Kidney (tissue), 13 donors: ENCODE measurements at regions not wholly inside any gene's neighbourhood (a gene's known extent, or its start where the extent isn't known, plus 50 kb on each side); places are given as distances from the start of the nearest gene placed in this dataset.

Source experiments
- DNase-seq, 5 donors: peaks; one replicate each; pipeline ENCODE4 v3.0.0-alpha.2; 2013 to 2020
- FAIRE-seq: peaks from 2 replicates; lab custom pipeline; 2012; peaks lifted over from hg19 to GRCh38; lab: Jason Lieb, UNC
- H3K27ac ChIP-seq, 2 donors: one replicate each; pipeline ENCODE4 v1.7.0; 2013; ENCODE audit warnings: low read depth in 2 of 2, low read length in 2 of 2, inconsistent platforms in 1 of 2
- H3K27me3 ChIP-seq: one replicate; pipeline ENCODE4 v1.7.1; 2013; ENCODE audit warnings: low read length, inconsistent platforms; ENCODE audit not compliant: control insufficient read depth, insufficient read depth
- H3K36me3 ChIP-seq, 3 donors: one replicate each; pipeline versions ENCODE4 v1.7.0 to v1.7.1; 2013; ENCODE audit warnings: low read length in 3 of 3, control low read depth in 1 of 3, inconsistent platforms in 1 of 3; ENCODE audit not compliant: insufficient read depth in 3 of 3, control insufficient read depth in 2 of 3
- H3K4me1 ChIP-seq, 3 donors: one replicate each; pipeline versions ENCODE4 v1.7.0 to v1.7.1; 2013; ENCODE audit warnings: low read length in 3 of 3, inconsistent platforms in 1 of 3, low read depth in 1 of 3; ENCODE audit not compliant: control insufficient read depth in 2 of 3, insufficient read depth in 2 of 3
- H3K4me3 ChIP-seq, 3 donors: one replicate each; pipeline versions ENCODE4 v1.7.0 to v1.8.1; 2013; ENCODE audit warnings: low read length in 3 of 3, control low read depth in 1 of 3, inconsistent platforms in 1 of 3
- H3K9ac ChIP-seq, 3 donors: one replicate each; pipeline versions ENCODE4 v1.7.0 to v1.7.1; 2013; ENCODE audit warnings: low read length in 3 of 3, control low read depth in 1 of 3, inconsistent platforms in 1 of 3
- H3K9me3 ChIP-seq, 3 donors: one replicate each; pipeline versions ENCODE4 v1.7.0 to v1.7.1; 2013; ENCODE audit warnings: low read length in 3 of 3, control low read depth in 1 of 3, inconsistent platforms in 1 of 3; ENCODE audit not compliant: control insufficient read depth in 2 of 3, insufficient read depth in 1 of 3
- intact Hi-C: fragments of 100-400 bp; cut with DNase I; formaldehyde crosslinking; loops from one replicate; pipeline ENCODE4 v1.11.1; 2022
- TF ChIP-seq, protein P1 (sequence below): IDR thresholded peaks from 3 replicates; pipeline ENCODE4 v1.5.1; 2012; ENCODE audit warnings: mild to moderate bottlenecking, moderate library complexity, borderline replicate concordance; ENCODE audit not compliant: insufficient read depth; ENCODE audit errors: extremely low read depth
- donor health status: control.
- donor health status: control.
- donor health status: control.
- donor health status: control.
- donor health status: control.
- donor health status: DM: yes; HTN: yes; CAD: no.
- donor health status: Normal renal cell carcinoma (clear cell type).

DNA sequence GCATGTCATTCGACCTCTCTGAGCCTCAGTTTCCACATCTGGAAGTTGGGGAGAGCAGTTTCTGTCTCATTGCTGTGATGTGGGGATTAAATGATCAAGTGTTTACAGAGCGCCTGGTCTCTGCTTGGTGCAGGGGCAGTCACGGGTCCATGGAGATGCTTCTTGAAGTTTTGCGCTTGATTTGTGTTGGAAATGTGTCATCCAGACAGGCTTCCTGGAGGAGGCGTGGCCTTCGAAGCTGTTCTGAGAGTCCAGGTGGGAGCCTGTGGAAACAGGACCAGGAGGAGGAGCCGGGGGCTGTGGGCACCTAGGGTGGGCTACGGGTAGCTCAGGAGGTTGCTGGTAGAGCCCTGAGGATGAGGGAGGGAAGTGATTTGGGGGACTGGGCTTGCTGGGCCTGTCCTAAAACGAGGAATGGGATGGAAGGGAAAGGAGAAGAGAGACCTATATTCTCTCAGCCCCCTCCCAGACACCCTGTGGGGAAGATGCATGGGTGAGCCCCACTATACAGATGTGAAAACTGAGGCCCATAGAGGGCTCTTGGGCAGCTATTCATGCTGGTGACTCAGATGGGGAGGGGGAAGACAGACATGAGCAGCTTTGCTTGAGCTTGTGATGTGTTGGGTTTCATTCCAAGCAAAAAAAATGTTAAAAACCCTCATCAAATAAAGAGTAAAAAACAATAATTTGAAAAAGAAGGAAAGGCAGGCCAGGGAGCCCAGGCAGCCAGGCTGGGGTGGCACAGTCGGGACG is 107.2 kb upstream of the WNT4 start:
- TF ChIP-seq, protein P1, sequence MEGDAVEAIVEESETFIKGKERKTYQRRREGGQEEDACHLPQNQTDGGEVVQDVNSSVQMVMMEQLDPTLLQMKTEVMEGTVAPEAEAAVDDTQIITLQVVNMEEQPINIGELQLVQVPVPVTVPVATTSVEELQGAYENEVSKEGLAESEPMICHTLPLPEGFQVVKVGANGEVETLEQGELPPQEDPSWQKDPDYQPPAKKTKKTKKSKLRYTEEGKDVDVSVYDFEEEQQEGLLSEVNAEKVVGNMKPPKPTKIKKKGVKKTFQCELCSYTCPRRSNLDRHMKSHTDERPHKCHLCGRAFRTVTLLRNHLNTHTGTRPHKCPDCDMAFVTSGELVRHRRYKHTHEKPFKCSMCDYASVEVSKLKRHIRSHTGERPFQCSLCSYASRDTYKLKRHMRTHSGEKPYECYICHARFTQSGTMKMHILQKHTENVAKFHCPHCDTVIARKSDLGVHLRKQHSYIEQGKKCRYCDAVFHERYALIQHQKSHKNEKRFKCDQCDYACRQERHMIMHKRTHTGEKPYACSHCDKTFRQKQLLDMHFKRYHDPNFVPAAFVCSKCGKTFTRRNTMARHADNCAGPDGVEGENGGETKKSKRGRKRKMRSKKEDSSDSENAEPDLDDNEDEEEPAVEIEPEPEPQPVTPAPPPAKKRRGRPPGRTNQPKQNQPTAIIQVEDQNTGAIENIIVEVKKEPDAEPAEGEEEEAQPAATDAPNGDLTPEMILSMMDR, result no peak
- Histone ChIP-seq H3K9ac (no peak overlapping the region), H3K36me3 (no peaks in the 10 kb centered on the region), H3K9me3 (no peaks in the 10 kb centered on the region), H3K4me3 (no peak overlapping the region), H3K4me1 (no peaks in the 10 kb centered on the region), H3K27ac (no peak overlapping the region), H3K27me3 (no peaks in the 10 kb centered on the region)
- FAIRE-seq, result no peak
- DNase-seq, result peak in 2 of 5 donors; percentile 28 to 50
- intact Hi-C loops, result no loop called here

DNA sequence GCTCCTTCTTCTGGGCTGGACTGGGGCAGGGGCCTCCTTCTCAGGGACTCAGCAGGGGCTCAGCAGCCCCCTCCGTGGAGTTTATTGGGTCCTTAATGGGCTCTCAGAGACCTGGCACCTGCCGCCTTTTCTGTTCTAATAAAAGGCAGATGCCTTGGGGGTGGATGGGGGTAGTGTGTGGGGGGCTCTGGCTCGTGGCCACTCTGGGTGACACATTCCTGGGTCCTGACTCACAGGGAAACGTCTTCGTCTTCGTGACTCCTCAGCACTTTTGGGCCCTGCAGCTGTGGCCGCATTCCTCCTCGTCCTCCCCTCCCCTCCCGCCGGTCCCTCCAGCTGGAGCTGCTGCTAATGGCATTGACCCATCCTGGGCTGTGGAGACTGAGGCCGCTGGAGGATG is 107.8 kb upstream of the WNT4 start:
- H3K27me3 ChIP-seq, result no peaks in the 10 kb centered on the region
- H3K4me3 ChIP-seq, result no peak overlapping the region
- FAIRE-seq, result no peak
- H3K4me1 ChIP-seq, result no peaks in the 10 kb centered on the region
- TF ChIP-seq, protein P1, result no peak
- DNase-seq, result peak in 3 of 5 donors; percentile 66 to 80 (median 75)
- no peaks in the 10 kb centered on the region for H3K36me3 ChIP-seq
- H3K27ac ChIP-seq, result no peak overlapping the region
- intact Hi-C loops, result no loop called here
- no peak overlapping the region for H3K9ac ChIP-seq
- H3K9me3 ChIP-seq, result no peaks in the 10 kb centered on the region

DNA sequence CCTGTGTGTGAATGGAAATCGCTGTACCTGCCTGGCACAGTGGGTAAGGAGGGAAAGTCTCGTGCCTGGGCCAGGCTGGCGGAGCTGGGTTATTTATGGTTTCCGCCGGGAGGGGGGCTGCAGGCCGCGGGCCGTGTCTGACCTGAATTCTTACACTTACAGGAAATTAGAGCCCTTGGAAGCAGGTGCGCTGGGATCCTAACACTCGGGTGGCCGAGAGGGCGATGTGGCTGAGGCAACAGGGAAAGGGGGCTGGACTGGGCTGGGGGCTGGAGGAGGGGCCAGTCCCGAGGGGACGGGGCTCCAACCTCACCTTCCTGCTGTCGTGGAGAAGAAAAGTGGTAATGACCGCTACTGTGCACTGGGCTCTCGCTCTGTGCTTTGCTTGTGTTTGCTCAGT is 109.4 kb upstream of the WNT4 start:
- intact Hi-C loops, result no loop called here
- no peaks in the 10 kb centered on the region for H3K27me3 ChIP-seq

More for the DNA sequence above, 109.4 kb upstream of the WNT4 start:
- FAIRE-seq, result no peak
- Histone ChIP-seq H3K4me1 (no peaks in the 10 kb centered on the region), H3K27ac (no peak overlapping the region), H3K9ac (no peak overlapping the region), H3K9me3 (no peaks in the 10 kb centered on the region), H3K4me3 (no peak overlapping the region), H3K36me3 (no peaks in the 10 kb centered on the region)
- peak in 4 of 5 donors; percentile 85 to 91 (median 88) for DNase-seq
- TF ChIP-seq, protein P1, result no peak
